Occipital lobe (tissue), 1 donor: ENCODE measurements at regions not wholly inside any gene's neighbourhood (a gene's known extent, or its start where the extent isn't known, plus 50 kb on each side); places are given as distances from the start of the nearest gene placed in this dataset.
"Not testable (repeated sequence)": the region's sequence is repeated elsewhere in the genome, so short reads cannot be mapped to it uniquely, and the experiment has no call there.

ENCODE experiments used
- DNase-seq: peaks from one replicate; lab custom pipeline; 2025; lab: John Stamatoyannopoulos, UW

GRCh38 chr13:65414187-65414586, 1815.9 kb downstream of the PCDH9 start:
- no peak for DNase-seq

- DNase-seq: no peak
These were observed 1818.6 kb downstream of the PCDH9 start for GRCh38 chr13:65411521-65411920.

GRCh38 chr13:65410791-65411190, 1819.3 kb downstream of the PCDH9 start:
- DNase-seq: no peak

- no peak for DNase-seq
These were observed 1828.8 kb downstream of the PCDH9 start for GRCh38 chr13:65401315-65401714.

- DNase-seq: no peak
These were observed 1829.4 kb downstream of the PCDH9 start for GRCh38 chr13:65400702-65401101.

GRCh38 chr13:65387743-65388347, 1842.3 kb downstream of the PCDH9 start:
- DNase-seq: no peak

GRCh38 chr13:65378943-65379519, 1851.1 kb downstream of the PCDH9 start:
- DNase-seq: no peak

GRCh38 chr13:65378484-65378883, 1851.7 kb downstream of the PCDH9 start:
- no peak for DNase-seq

- no peak for DNase-seq
These were observed 1861.3 kb downstream of the PCDH9 start for GRCh38 chr13:65368832-65369231.

GRCh38 chr13:65353951-65354350, 1876.2 kb downstream of the PCDH9 start:
- DNase-seq: no peak

GRCh38 chr13:65353150-65353549, 1877.0 kb downstream of the PCDH9 start:
- not testable (repeated sequence) for DNase-seq

GRCh38 chr13:65347420-65348030, 1882.6 kb downstream of the PCDH9 start:
- no peak for DNase-seq

GRCh38 chr13:65343898-65344663, 1886.1 kb downstream of the PCDH9 start:
- no peak for DNase-seq

- DNase-seq: no peak
These were observed 1887.4 kb downstream of the PCDH9 start for GRCh38 chr13:65342541-65343337.

- no peak for DNase-seq
These were observed 1890.9 kb downstream of the PCDH9 start for GRCh38 chr13:65339241-65339640.

GRCh38 chr13:65336916-65337315, 1893.2 kb downstream of the PCDH9 start:
- DNase-seq: no peak

GRCh38 chr13:65336087-65336749, 1893.9 kb downstream of the PCDH9 start:
- DNase-seq: no peak

GRCh38 chr13:65330691-65331090, 1899.4 kb downstream of the PCDH9 start:
- no peak for DNase-seq

GRCh38 chr13:65330287-65330686, 1899.8 kb downstream of the PCDH9 start:
- DNase-seq: no peak

GRCh38 chr13:65323192-65323591, 1906.9 kb downstream of the PCDH9 start:
- DNase-seq: not testable (repeated sequence)

GRCh38 chr13:65321423-65321822, 1908.7 kb downstream of the PCDH9 start:
- not testable (repeated sequence) for DNase-seq
